Middle frontal gyrus (tissue), 1 donor: ENCODE measurements at regions not wholly inside any gene's neighbourhood (a gene's known extent, or its start where the extent isn't known, plus 50 kb on each side); places are given as distances from the start of the nearest gene placed in this dataset.

ENCODE experiments used
- DNase-seq: peaks from one replicate; pipeline ENCODE4 v3.0.0-alpha.2; 2015; ENCODE audit warnings: low spot score; ENCODE audit errors: extremely low spot score

- DNase-seq = no peak
Measured at GRCh38 chr2:189366349-189366748, 74.9 kb upstream of the WDR75 start.

DNA sequence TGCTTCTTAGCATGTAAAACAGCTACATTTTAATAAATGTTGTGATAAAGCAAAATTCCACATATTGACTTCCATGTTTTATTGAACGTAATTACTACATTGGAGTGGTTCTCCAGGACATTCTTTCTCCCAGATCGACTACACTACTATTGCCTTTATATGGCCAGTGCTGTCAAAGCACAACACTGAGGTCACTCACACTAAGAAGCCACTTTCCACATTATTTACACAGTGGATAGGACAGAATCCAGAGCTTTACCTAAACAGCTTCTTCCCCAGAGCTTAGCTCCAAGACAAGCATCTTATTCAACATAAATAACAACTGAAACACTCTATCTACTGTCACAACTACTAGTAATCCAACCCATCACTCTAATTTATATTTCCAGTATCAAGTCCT is 73.9 kb upstream of the WDR75 start:
- DNase-seq = no peak

DNA sequence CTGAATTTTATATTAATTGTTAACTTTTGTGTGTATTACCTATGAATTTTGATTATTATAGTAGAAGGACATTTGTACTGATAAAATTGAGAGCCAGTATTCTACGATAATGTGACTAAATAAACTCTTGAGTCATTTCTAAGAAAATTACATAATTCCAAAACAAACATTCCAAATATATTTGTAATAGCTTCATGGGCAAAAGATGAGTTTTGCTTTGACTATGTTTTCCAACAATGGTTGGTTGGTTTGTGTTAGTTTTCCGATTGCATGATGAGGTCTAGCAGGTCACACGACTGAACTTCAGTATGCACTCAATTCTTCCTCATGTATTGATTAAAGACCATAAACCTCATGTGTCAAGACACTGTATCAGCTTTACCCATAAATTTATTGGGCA is 71.7 kb upstream of the WDR75 start:
- no peak for DNase-seq

- no peak for DNase-seq
Measured at GRCh38 chr2:189370719-189371118, 70.6 kb upstream of the WDR75 start.

DNA sequence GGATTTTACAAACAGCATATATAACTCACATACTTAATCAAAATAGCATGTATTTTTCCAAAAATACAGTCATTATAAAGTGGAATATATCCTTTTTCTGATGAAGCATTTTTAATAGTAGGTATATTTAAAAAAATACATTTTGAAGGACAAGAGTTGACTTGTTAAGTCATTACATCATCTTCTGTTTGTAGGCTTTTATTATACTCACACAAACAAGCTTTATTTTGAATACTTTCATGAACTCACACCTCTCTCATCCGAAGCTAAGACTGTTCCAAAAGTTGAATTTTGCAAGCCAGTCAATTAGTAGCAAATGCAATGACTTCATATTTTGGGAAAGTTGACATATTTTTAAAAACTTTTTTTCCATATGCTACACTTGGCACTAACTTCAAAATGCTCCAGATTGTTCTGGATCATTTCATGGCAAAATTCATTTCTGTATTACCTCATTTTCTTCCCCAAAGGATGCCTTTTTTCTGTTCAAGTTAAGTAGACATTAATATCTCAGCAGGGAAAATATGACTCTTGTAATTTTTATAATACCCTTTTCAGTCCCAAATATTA is 68.5 kb upstream of the WDR75 start:
- no peak for DNase-seq

DNA sequence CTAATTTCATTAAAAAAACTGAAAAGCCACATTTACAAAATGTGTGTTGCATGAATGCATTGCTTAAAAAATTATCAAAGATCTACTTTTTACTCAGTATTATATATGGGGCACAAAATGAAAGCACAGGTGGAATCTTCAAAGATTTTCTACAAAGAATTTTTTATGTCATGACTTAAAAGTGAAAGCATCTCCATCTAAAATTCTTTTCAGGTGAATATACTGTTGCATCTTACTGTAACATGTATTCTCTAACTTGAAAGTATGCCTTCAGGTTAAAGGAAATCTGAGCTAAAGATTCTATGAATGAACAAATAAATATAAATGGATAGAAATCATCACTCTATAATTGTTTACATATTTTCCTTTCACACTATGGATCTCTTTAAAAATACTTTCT is 66.8 kb upstream of the WDR75 start:
- DNase-seq = no peak

DNA sequence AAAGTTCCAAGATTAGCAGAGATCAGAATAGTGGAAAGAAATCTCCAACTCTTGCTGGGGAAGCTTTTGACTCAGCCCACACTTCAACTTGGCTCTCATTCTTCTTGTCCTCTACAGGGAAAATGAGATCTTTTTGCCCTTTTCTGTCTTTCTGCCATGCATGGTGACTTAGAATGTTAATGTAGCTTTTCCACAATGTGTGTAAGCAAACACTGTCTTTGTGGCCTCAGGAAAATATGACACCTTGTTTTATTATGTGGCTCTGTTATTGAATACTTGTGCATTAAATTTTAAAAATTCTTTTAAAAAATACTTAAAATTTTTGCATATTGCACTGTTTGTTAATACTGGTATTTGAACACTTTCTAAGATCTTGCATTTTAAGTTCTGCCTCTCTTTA is 65.4 kb upstream of the WDR75 start:
- no peak for DNase-seq

- no peak for DNase-seq
Measured at GRCh38 chr2:189379287-189379630, 62.0 kb upstream of the WDR75 start.

DNA sequence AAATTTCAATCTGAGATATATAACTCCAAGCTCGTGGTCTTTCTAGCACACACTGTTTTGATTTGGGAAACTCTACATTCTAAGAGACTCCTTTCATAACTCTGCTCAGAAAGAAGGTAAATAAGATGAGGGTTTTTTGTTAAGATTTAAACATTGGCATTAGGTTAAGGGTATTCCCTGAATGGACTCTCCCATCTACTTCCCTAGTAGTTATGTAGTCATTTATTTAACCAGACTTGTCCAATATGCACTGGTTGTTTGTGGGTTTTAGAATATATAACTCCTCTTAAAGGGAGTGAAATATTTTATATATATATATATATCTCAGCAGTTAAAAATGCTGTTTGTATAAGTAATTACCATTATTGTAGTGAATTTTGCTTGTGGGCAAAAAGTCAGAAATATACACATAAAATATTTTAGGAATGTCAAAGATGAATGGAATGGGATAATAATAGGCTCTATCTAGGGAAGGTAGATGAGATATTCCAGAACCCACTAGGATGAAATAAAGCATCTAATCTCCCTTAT is 61.5 kb upstream of the WDR75 start:
- DNase-seq = no peak

- DNase-seq = no peak
Measured at GRCh38 chr2:189382668-189383067, 58.6 kb upstream of the WDR75 start.

DNA sequence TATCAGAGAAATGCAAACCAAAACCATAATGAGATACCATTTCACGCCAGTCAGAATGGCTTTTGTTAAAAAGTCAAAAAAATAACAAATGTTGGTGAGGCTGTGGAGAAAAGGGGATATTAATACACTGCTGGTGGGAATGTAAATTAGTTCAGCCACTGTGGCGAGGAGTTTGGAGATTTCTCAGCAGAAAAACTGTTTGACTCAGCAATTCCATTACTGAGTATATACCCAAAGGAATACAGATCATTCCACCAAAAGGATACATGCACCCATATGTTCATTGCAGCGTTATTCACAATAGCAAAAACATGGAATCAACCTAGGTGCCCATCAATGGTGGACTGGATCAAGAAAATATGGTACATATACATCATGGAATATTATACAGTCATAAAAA is 54.5 kb upstream of the WDR75 start:
- no peak for DNase-seq

- no peak for DNase-seq
Measured at GRCh38 chr2:189391201-189391600, 50.1 kb upstream of the WDR75 start.
